ENCODE measurements at regions not wholly inside any gene's neighbourhood (a gene's known extent, or its start where the extent isn't known, plus 50 kb on each side); places are given as distances from the start of the nearest gene placed in this dataset.

DNA sequence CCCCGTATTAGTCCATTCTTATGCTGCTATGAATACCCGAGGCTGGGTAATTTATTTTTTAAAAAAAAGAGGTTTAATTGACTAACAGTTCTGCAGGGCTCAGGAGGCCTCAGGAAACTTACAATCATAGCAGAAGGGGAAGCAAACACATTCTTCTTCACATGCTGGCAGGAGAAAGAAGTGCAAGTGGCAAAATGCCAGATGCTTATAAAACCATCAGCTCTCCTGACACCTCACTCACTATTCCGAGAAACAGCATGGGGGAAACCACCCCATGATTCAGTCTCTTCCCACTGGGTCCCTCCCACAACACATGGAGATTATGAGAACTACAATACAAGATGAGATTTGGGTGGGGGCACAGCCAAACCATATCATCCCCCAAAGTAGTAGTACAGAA is 2148.5 kb upstream of the PIK3C3 start:
- no peak overlapping the region for H3K9ac ChIP-seq
- peaks cover 21% of the 10 kb centered on the region for H3K9me3 ChIP-seq
- no peaks in the 10 kb centered on the region for H3K27me3 ChIP-seq
- H4K20me1 ChIP-seq, result no peaks in the 10 kb centered on the region
- no peak overlapping the region for H3K27ac ChIP-seq
- H3K36me3 ChIP-seq, result no peaks in the 10 kb centered on the region
- no peak overlapping the region for H3K4me3 ChIP-seq
- TF ChIP-seq Cebpa-rat (IDR thresholded peaks at IDR 0.05), result no peak
- no peaks in the 10 kb centered on the region for H3K4me1 ChIP-seq
- no peak overlapping the region for H3K4me2 ChIP-seq

DNA sequence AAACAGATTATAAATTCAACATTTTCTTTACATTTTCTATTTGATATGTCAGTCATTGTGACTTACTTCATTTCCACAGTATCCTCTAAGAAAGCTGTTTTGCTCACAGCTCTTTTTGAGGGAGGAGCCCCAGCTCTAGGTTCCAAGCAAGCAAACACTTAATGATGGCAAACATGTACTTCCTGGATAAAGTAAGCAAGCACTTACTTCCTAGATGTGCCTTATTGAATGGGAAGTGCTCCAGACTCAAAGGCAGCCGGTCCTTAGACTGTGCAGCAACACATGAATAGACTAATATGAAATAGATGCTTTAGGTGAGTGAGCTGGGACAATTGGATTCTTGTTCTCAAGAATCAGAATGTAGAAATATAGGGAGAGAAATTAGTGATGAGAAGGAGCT is 2149.8 kb upstream of the PIK3C3 start:
- Histone ChIP-seq H3K4me2 (no peak overlapping the region), H4K20me1 (no peaks in the 10 kb centered on the region), H3K27me3 (no peaks in the 10 kb centered on the region), H3K9ac (no peak overlapping the region), H3K4me1 (no peaks in the 10 kb centered on the region), H3K4me3 (no peak overlapping the region), H3K36me3 (no peaks in the 10 kb centered on the region), H3K27ac (no peak overlapping the region), H3K9me3 (peaks cover 26% of the 10 kb centered on the region)
- TF ChIP-seq Cebpa-rat (IDR thresholded peaks at IDR 0.05), result no peak

DNA sequence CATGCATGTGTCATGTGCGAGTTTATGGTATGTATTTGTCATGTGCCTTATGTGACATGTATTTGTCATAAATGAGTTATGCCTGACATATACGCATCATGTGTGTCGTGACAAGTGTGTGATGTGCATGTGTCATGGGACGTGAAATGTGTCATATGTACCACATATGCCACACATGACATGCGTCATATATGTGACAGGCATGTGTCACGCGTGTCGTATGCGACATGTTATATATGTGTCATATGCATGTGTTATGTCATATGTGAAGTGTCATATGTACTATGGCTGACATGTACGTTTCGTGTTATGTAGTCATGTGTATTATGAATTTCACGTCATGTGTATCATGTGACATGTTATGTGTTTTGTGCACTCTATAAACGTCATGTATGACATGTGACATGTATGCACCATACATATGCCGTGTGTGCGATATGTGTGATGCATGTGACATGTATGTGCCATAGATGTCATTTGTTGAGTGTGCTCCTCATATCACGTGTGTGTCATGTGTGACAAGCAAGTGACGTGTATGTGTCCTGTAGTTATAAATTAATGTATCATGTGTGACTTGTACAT is 2152.3 kb upstream of the PIK3C3 start:
- Histone ChIP-seq H3K4me2 (no peak overlapping the region), H3K4me1 (no peaks in the 10 kb centered on the region), H3K4me3 (no peak overlapping the region), H3K9me3 (peaks cover 20% of the 10 kb centered on the region), H4K20me1 (no peaks in the 10 kb centered on the region), H3K36me3 (no peaks in the 10 kb centered on the region), H3K9ac (no peak overlapping the region), H3K27me3 (no peaks in the 10 kb centered on the region), H3K27ac (no peak overlapping the region)
- TF ChIP-seq Cebpa-rat (IDR thresholded peaks at IDR 0.05), result no peak

DNA sequence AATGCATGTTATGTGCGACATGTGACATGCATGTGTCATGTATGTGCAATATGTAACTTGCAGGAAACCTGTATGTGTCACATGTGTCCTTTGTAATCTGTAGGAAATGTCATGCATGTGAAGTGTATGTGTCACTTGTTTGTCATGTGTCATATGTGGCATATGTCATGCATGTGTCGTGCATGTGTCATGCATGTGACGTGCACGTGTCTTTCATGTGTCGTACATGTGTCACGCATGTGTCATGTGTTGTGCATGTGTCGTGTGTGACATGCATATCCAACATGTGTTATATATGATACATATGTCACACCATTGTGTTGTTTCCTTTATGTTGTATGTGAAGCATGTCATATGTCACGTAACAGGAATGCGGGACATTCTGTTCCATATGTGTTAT is 2153.2 kb upstream of the PIK3C3 start:
- H3K27ac ChIP-seq, result no peak overlapping the region
- no peak overlapping the region for H3K4me3 ChIP-seq
- no peak for TF ChIP-seq Cebpa-rat (IDR thresholded peaks at IDR 0.05)
- H3K27me3 ChIP-seq, result no peaks in the 10 kb centered on the region
- H3K9me3 ChIP-seq, result peaks cover 20% of the 10 kb centered on the region
- no peaks in the 10 kb centered on the region for H3K4me1 ChIP-seq
- no peak overlapping the region for H3K4me2 ChIP-seq
- H3K9ac ChIP-seq, result no peak overlapping the region
- no peaks in the 10 kb centered on the region for H4K20me1 ChIP-seq
- H3K36me3 ChIP-seq, result no peaks in the 10 kb centered on the region

DNA sequence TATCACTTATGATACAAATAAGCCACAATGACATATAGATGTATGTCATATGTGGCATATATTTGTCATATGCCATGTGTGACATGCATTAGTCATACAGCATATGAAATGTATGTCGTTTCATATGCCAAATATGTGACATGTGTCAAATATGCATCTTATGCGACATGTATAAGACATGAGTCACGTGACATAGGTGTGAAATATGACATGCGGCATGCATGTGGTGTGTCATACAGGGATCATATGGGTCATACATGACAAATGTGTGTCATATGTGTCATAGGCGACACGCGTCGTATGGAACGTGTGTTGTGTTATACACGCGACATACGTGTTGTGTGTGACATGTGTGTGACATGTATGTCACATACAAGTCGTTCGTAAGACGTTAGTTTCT is 2154.0 kb upstream of the PIK3C3 start:
- Histone ChIP-seq H3K4me3 (no peak overlapping the region), H3K27ac (no peak overlapping the region)
- no peak for TF ChIP-seq Cebpa-rat (IDR thresholded peaks at IDR 0.05)

DNA sequence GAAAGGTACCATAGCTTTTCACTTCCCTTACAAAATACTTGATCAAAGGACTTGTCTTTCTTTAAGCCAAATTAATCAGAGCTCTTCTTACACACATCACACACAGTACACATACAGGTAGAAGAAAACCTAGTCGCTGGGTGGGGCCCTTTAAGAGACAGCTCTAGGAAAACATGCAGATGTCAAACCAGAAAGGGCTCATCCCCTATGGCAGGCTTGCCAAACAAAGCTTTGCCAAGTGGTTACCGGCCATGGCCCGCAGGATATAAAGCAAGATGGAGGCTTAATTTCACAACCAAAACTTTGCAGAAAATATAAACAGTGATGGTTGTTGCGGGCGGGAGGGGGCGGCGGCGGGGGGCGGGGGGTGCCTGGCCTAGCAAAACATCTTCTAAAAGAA is 2156.0 kb upstream of the PIK3C3 start:
- H3K27me3 ChIP-seq, result no peaks in the 10 kb centered on the region
- H3K4me1 ChIP-seq, result no peaks in the 10 kb centered on the region
- no peak for TF ChIP-seq Cebpa-rat (IDR thresholded peaks at IDR 0.05)
- H3K9me3 ChIP-seq, result peaks cover 20% of the 10 kb centered on the region
- H3K4me2 ChIP-seq, result no peak overlapping the region
- H4K20me1 ChIP-seq, result no peaks in the 10 kb centered on the region
- no peak overlapping the region for H3K27ac ChIP-seq
- H3K36me3 ChIP-seq, result no peaks in the 10 kb centered on the region
- H3K4me3 ChIP-seq, result no peak overlapping the region
- no peak overlapping the region for H3K9ac ChIP-seq

More for the DNA sequence above, 2154.0 kb upstream of the PIK3C3 start:
- no peak overlapping the region for H3K4me2 ChIP-seq
- no peaks in the 10 kb centered on the region for H3K36me3 ChIP-seq
- H3K4me1 ChIP-seq, result no peaks in the 10 kb centered on the region
- no peaks in the 10 kb centered on the region for H4K20me1 ChIP-seq
- H3K9me3 ChIP-seq, result peaks cover 20% of the 10 kb centered on the region
- no peak overlapping the region for H3K9ac ChIP-seq
- H3K27me3 ChIP-seq, result no peaks in the 10 kb centered on the region

DNA sequence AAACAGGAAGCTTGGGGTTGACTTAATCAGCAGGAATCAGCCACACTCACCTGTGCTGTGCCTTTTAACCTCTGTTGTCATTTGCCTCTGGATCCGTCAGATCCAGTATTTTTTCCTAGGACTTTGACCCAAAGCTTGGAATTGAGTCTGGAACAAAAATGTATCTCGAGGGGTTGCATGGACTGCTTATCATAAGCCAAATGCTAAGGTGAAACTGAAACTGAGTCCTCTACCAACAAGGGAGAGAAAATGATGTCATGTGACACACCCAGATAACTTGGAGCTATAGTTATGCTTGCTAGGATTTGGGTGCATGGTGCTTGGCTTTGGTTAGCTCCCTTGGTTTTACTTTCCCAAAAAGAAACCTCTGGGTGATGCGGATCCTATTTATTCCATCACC is 2158.6 kb upstream of the PIK3C3 start:
- Histone ChIP-seq H3K27ac (no peak overlapping the region), H3K36me3 (no peaks in the 10 kb centered on the region)

DNA sequence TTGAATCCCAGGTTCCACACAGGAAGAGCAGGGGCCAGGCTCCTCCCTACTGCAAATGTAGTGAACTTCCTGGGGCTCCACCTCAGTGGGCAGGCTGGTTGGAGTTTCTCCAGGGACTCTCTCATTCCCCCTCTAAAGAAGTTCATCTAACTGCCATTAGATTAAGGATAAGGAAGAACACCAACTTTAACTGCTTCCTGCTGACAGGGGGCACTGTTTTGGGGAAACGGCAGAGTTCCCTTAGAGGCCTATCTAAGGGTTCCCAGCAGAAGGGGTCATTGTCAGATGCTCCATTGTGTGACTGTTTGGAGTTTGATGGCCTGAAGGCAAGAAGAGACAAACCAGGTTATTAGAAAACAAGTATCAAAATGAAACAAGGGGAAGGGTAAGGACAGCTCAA is 2159.7 kb upstream of the PIK3C3 start:
- no peak overlapping the region for H3K4me2 ChIP-seq
- TF ChIP-seq Cebpa-rat (IDR thresholded peaks at IDR 0.05), result no peak
- H3K4me1 ChIP-seq, result no peaks in the 10 kb centered on the region
- no peaks in the 10 kb centered on the region for H3K36me3 ChIP-seq
- no peak overlapping the region for H3K4me3 ChIP-seq
- no peaks in the 10 kb centered on the region for H4K20me1 ChIP-seq
- H3K27me3 ChIP-seq, result no peaks in the 10 kb centered on the region
- no peaks in the 10 kb centered on the region for H3K9me3 ChIP-seq
- no peak overlapping the region for H3K27ac ChIP-seq
- no peak overlapping the region for H3K9ac ChIP-seq

More for the DNA sequence above, 2158.6 kb upstream of the PIK3C3 start:
- Histone ChIP-seq H4K20me1 (no peaks in the 10 kb centered on the region), H3K27me3 (no peaks in the 10 kb centered on the region), H3K9ac (no peak overlapping the region), H3K4me3 (no peak overlapping the region), H3K4me1 (no peaks in the 10 kb centered on the region), H3K4me2 (no peak overlapping the region), H3K9me3 (peaks cover 4% of the 10 kb centered on the region; the same call in 1 of the 2 replicates)
- no peak for TF ChIP-seq Cebpa-rat (IDR thresholded peaks at IDR 0.05)

DNA sequence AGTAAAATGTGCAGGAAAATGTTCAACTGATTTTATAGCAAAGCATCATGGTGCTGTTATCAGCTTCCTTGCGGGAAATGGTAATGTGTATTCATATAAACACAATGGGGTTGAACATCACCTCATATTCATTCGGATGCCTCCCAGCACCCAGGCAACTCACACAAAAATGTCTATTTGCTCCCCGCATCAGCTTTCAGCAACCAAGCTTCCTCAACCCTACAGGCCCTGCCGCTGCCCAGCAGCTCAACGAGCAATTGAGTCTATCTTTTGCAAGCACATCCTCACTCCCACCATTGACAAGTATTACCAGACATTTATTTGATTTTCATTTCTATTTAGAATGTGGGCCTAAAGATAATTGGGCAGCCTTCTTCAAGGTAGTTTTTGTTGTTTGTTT is 2161.4 kb upstream of the PIK3C3 start:
- Histone ChIP-seq H3K9ac (no peak overlapping the region), H3K9me3 (no peaks in the 10 kb centered on the region), H4K20me1 (no peaks in the 10 kb centered on the region), H3K27me3 (no peaks in the 10 kb centered on the region), H3K4me1 (no peaks in the 10 kb centered on the region), H3K36me3 (no peaks in the 10 kb centered on the region), H3K4me2 (no peak overlapping the region), H3K27ac (no peak overlapping the region), H3K4me3 (no peak overlapping the region)
- TF ChIP-seq Cebpa-rat (IDR thresholded peaks at IDR 0.05), result no peak

DNA sequence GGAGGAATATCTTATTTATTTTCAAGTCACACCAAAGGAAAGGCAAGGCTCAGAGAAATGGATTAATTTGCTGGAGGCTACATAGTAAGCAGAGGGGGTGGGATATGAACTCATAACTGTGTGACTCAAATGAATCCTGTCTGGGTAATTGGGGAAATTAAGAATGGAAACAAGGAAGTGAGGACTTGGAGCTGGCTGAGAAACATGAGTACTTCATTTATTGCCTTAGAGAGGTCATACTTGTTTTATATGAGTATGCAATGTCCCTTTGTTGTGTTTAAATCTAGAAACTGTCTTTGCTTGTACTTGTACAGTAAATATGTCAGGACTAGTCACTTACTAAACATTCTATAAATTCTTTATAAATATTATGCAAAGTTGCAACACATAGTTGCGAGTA is 2166.7 kb upstream of the PIK3C3 start:
- H4K20me1 ChIP-seq, result no peaks in the 10 kb centered on the region
- no peak overlapping the region for H3K9ac ChIP-seq
- H3K36me3 ChIP-seq, result no peaks in the 10 kb centered on the region
- no peaks in the 10 kb centered on the region for H3K4me1 ChIP-seq
- no peak overlapping the region for H3K27ac ChIP-seq
- no peaks in the 10 kb centered on the region for H3K27me3 ChIP-seq
- H3K4me3 ChIP-seq, result no peak overlapping the region
- TF ChIP-seq Cebpa-rat (IDR thresholded peaks at IDR 0.05), result no peak
- no peak overlapping the region for H3K4me2 ChIP-seq
- no peaks in the 10 kb centered on the region for H3K9me3 ChIP-seq

DNA sequence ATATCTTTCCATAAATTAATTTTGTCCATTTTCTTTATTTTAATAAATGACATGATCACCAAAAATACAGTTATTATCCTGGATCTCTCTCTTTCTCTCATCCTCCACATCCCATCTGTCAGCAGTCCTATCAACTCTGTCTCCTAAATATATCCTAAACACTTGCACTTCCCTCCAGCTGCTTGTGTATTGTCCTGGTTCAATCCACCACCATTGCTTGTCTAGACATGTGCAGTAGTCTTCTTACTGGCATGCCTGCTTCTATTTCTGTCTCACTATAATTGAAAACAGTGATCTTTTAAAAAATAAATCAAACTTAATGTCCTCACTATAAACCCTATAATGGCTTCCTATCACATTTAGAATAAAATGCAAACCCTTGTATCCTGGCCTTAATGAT is 2168.6 kb upstream of the PIK3C3 start:
- no peaks in the 10 kb centered on the region for H3K36me3 ChIP-seq
- no peak overlapping the region for H3K9ac ChIP-seq
- no peaks in the 10 kb centered on the region for H4K20me1 ChIP-seq
- no peaks in the 10 kb centered on the region for H3K4me1 ChIP-seq
- H3K4me3 ChIP-seq, result no peak overlapping the region
- no peak overlapping the region for H3K27ac ChIP-seq
- H3K9me3 ChIP-seq, result no peaks in the 10 kb centered on the region
- no peak overlapping the region for H3K4me2 ChIP-seq
- H3K27me3 ChIP-seq, result no peaks in the 10 kb centered on the region
- TF ChIP-seq Cebpa-rat (IDR thresholded peaks at IDR 0.05), result no peak
